ENCODE measurements at regions not wholly inside any gene's neighbourhood (a gene's known extent, or its start where the extent isn't known, plus 50 kb on each side); places are given as distances from the start of the nearest gene placed in this dataset.

GRCh38 chr15:46296002-46296401, 661.2 kb downstream of the SQOR start:
- DNase-seq (ENCODE audit: extremely low read depth, low read depth), result no peak
- no peak for TF ChIP-seq CTCF (IDR thresholded peaks at IDR 0.05; ENCODE audit: low read depth, low read length)

GRCh38 chr15:46296797-46297196, 662.0 kb downstream of the SQOR start:
- no peak for TF ChIP-seq CTCF (IDR thresholded peaks at IDR 0.05; ENCODE audit: low read depth, low read length)
- DNase-seq (ENCODE audit: extremely low read depth, low read depth), result no peak

- no peak for TF ChIP-seq CTCF (IDR thresholded peaks at IDR 0.05; ENCODE audit: low read depth, low read length)
- no peak for DNase-seq (ENCODE audit: extremely low read depth, low read depth)
These were observed 662.9 kb downstream of the SQOR start for GRCh38 chr15:46297766-46298165.

- TF ChIP-seq CTCF (IDR thresholded peaks at IDR 0.05; ENCODE audit: low read depth, low read length), result no peak
- no peak for DNase-seq (ENCODE audit: extremely low read depth, low read depth)
These were observed 665.9 kb downstream of the SQOR start for GRCh38 chr15:46300716-46301115.

- TF ChIP-seq CTCF (IDR thresholded peaks at IDR 0.05; ENCODE audit: low read depth, low read length), result no peak
- no peak for DNase-seq (ENCODE audit: extremely low read depth, low read depth)
These were observed 666.5 kb downstream of the SQOR start for GRCh38 chr15:46301291-46301690.

- no peak for DNase-seq (ENCODE audit: extremely low read depth, low read depth)
- no peak for TF ChIP-seq CTCF (IDR thresholded peaks at IDR 0.05; ENCODE audit: low read depth, low read length)
These were observed 667.0 kb downstream of the SQOR start for GRCh38 chr15:46301826-46302225.

- no peak for DNase-seq (ENCODE audit: extremely low read depth, low read depth)
- TF ChIP-seq CTCF (IDR thresholded peaks at IDR 0.05; ENCODE audit: low read depth, low read length), result peak; percentile 23
These were observed 669.5 kb downstream of the SQOR start for GRCh38 chr15:46304321-46304720.

All from AG09319 (cell line).